ENCODE measurements at regions not wholly inside any gene's neighbourhood (a gene's known extent, or its start where the extent isn't known, plus 50 kb on each side); places are given as distances from the start of the nearest gene placed in this dataset.

GRCh38 chr19:32098968-32099367 is 246.4 kb upstream of the ZNF507 start:
- no peak for TF ChIP-seq CTCF (IDR thresholded peaks at IDR 0.05; ENCODE audit: insufficient read depth, low read length, missing control alignments)
- ChIA-PET CTCF (no interaction called here), POLR2A (no interaction called here)
- no peak for DNase-seq (ENCODE audit: low read depth, low spot score)
- no peak overlapping the region for H3K4me3 ChIP-seq (ENCODE audit: low read depth, low read length)

- DNase-seq (ENCODE audit: low read depth, low spot score): no peak
- POLR2A ChIA-PET: no interaction called here
- no peak for TF ChIP-seq CTCF (IDR thresholded peaks at IDR 0.05; ENCODE audit: insufficient read depth, low read length, missing control alignments)
- CTCF ChIA-PET: no interaction called here
- H3K4me3 ChIP-seq (ENCODE audit: low read depth, low read length): no peak overlapping the region
Observed at GRCh38 chr19:32101206-32101605, 244.2 kb upstream of the ZNF507 start.

GRCh38 chr19:32103541-32103940 is 241.9 kb upstream of the ZNF507 start:
- TF ChIP-seq CTCF (IDR thresholded peaks at IDR 0.05; ENCODE audit: insufficient read depth, low read length, missing control alignments): no peak
- POLR2A ChIA-PET: no interaction called here
- no peak overlapping the region for H3K4me3 ChIP-seq (ENCODE audit: low read depth, low read length)
- no peak for DNase-seq (ENCODE audit: low read depth, low spot score)
- CTCF ChIA-PET: no interaction called here

GRCh38 chr19:32104153-32104849 is 241.1 kb upstream of the ZNF507 start:
- no peak overlapping the region for H3K4me3 ChIP-seq (ENCODE audit: low read depth, low read length)
- no peak for TF ChIP-seq CTCF (IDR thresholded peaks at IDR 0.05; ENCODE audit: insufficient read depth, low read length, missing control alignments)
- ChIA-PET CTCF (no interaction called here), POLR2A (no interaction called here)
- no peak for DNase-seq (ENCODE audit: low read depth, low spot score)

- H3K4me3 ChIP-seq (ENCODE audit: low read depth, low read length): no peak overlapping the region
- no peak for DNase-seq (ENCODE audit: low read depth, low spot score)
- TF ChIP-seq CTCF (IDR thresholded peaks at IDR 0.05; ENCODE audit: insufficient read depth, low read length, missing control alignments): no peak
- ChIA-PET CTCF (no interaction called here), POLR2A (no interaction called here)
Observed at GRCh38 chr19:32104850-32105235, 240.6 kb upstream of the ZNF507 start.

- TF ChIP-seq CTCF (IDR thresholded peaks at IDR 0.05; ENCODE audit: insufficient read depth, low read length, missing control alignments): no peak
- ChIA-PET CTCF (no interaction called here), POLR2A (no interaction called here)
- DNase-seq (ENCODE audit: low read depth, low spot score): no peak
- H3K4me3 ChIP-seq (ENCODE audit: low read depth, low read length): no peak overlapping the region
Observed at GRCh38 chr19:32105527-32106310, 239.7 kb upstream of the ZNF507 start.

Measured in AG04449 (cell line).